HG02571 (cell line): ENCODE measurements at regions not wholly inside any gene's neighbourhood (a gene's known extent, or its start where the extent isn't known, plus 50 kb on each side); places are given as distances from the start of the nearest gene placed in this dataset.

Experiments used
- ATAC-seq: cut with Tn5 transposase; IDR thresholded peaks from one replicate; pipeline ENCODE4 v1.9.1; 2021; ENCODE audit warnings: mild to moderate bottlenecking, moderate library complexity; ENCODE audit not compliant: unreplicated experiment

DNA sequence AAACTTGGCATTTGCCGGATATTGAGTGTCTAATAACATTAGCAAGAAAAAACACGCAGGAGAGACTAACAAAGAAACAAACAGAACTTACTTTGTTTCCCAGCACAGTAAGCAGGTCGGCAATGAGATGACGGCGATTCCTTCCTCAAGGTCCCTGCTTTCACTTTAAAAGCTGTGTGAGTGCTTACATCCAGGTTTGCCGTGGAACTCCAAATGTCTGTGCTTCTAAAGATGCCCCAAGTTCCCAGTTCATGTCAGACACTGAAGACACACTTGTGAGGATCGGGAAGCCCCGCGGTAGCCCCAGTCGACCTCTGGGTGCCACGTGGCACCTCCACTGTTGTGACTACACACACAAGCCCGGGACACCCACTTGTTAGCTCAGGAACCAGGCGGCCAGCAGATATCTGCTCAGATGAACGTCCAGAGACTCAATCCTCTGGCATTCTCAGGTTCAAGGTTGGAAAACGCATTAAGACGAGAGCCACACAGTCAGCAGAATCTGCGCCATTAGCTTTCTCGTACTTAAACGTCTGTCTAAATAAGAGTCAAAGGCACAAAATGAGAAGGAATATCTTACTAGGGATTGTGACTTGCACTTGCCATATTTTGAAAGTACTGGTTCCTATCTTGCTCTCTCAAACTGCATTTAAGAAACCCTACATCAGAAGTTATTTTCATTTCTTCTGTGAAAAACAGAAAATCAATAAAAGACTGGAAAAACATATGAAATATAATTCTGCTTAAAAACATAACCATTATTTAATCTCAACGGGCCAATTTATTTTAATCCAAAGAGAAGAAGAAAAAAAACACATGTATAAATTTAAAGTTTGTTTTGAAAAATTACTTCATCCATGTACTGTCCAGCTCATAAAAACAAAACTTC is 207.6 kb upstream of the KLF14 start:
- ATAC-seq, result no peak

GRCh38 chr7:130942211-130942964 is 208.4 kb upstream of the KLF14 start:
- ATAC-seq, result no peak

- ATAC-seq, result no peak
These were observed 209.4 kb upstream of the KLF14 start for GRCh38 chr7:130943336-130943901.

DNA sequence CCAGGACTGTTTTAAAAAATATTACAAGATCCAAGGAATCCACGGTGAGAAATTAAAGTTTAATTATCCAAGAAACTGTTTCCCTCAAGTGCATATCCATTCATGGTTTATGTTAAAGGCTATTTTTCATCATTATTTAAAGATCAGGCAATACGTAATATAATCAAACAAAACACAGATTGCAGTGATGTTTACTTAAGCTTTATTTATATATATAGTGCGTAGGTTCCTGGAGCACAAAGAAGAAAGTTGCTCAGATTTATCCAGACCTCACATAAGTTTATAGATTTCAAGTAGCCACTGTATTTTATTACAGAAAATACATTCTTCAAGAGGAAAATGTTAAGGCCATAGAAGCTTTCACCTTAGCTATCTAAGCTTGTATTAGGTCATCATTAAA is 210.0 kb upstream of the KLF14 start:
- ATAC-seq, result no peak

- ATAC-seq, result no peak
These were observed 211.0 kb upstream of the KLF14 start for GRCh38 chr7:130944997-130945396.

DNA sequence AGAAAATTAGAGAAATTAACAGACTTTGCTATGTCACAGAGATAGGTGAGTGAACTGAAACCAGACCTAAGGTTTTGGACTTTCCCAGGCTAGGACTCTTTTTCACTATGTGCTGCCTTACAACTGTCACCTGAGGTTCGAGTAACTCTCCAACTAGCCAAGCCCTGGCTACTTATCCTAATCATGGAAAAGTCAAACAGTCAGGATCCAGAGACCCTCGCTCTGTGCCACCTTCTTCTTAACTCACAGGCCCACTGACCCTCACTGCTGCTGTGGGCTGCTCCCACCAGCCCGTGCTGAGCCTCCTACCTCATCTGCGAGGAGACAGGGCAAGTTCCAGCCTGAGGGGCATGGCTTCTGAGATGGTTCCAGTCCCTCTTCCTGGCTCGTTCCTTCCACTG is 211.4 kb upstream of the KLF14 start:
- ATAC-seq, result no peak

- ATAC-seq, result no peak
These were observed 212.1 kb upstream of the KLF14 start for GRCh38 chr7:130946114-130946513.

DNA sequence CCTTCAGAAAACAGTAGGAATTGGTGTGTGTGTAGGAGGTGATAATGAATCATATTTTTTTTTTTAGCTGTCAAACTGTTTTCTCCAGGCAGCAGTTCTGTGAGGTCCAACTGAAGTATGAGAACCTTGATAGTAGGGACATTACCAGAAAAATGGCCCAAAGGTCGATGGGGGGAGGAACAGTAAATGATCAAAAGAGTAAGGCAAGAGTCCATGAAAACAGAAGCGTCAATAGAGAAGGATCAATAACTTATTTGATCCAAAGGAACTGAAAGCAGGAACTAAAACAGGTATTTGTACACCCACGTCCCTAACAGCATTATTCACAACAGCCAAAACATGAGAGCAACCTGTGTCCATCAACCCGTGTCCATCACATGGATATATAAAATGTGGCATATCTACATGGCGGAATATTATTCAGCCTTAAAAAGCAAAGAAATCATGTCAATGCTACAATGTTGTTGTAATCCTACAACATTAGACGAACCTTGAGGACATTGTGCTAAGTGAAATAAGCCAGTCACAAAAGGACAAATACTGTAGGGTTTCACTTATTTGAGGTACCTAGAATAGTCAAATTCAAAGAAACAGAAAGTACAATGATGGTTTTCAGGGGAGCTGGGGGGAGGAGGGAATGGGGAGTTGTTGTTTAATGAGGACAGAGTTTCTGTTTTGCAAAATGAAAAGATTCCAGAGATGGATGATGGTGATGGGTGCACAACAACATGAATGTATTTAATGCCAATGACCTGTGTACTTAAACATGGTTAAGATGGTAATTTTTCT is 214.0 kb upstream of the KLF14 start:
- ATAC-seq, result no peak

GRCh38 chr7:130948822-130949221 is 214.8 kb upstream of the KLF14 start:
- no peak for ATAC-seq

- ATAC-seq, result no peak
These were observed 215.5 kb upstream of the KLF14 start for GRCh38 chr7:130949550-130949949.

DNA sequence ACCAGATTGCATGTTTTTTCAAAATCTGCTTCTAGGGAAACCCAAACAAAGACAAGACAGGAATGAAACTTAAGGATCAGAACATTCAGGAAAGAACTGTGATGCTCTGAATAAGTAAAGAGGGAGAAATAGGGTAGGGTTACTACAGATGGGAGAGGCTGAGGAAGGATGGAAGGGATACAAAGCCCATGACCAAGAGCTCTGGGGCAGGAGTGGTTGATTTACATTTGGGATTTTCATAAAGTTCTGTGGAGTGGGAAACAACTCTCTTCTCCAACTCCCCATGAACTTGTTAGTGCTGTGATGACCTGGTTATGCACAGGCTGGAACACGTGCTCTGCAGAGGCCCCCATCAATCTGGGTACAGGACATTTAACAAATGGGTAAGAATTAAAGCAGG is 216.0 kb upstream of the KLF14 start:
- no peak for ATAC-seq

GRCh38 chr7:130950741-130951140 is 216.7 kb upstream of the KLF14 start:
- ATAC-seq, result no peak

GRCh38 chr7:130951303-130951975 is 217.4 kb upstream of the KLF14 start:
- ATAC-seq, result no peak

GRCh38 chr7:130951976-130952876 is 218.2 kb upstream of the KLF14 start:
- ATAC-seq, result no peak

DNA sequence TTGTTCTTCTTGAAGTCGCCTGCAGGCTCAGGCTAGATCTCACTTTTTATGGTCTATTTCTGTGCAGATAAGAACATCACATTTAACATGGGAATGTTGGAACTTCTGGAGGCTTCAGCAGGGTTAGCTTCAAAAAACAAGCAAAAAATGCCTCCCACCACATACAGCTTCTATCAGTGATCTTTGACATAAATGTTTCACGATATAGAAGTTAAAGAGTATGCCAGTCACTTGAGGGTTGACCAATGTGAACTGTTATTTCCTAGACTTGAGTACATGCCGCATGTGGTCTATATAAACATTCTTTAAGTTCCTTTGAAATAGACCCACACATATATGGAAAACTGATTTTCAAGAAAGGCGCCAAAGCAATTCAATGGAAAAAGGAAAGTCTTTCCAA is 219.2 kb upstream of the KLF14 start:
- ATAC-seq, result no peak

DNA sequence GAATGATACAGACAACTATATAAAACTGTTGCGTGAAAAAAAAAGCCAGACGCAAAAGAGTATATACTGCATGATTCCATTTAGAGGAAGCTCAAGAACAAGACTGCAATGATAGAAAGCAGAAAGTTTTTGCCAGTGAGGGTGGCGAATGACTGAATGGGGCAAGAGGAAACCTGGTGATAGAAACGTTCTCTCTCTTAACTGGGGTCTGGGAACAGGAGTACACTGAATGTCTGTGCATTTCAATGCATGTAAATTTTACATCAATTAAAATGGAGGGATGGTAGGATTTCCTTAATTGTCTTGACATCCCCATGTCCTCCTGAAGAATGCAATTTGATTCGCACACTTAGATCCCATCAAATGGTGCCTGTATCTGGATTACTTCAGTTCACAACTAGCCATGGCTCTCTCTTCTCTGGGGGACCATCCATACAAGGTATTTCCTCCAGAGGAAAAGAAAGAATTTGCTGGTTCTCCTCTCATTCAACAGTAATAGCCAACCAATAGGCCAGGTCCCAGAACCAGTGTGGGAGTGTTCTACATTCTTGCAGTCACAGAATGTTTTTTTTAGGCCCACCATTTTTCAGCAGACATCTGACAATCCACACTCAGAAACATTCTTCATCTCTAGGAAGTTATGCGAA is 221.0 kb upstream of the KLF14 start:
- no peak for ATAC-seq

- ATAC-seq, result no peak
These were observed 221.5 kb upstream of the KLF14 start for GRCh38 chr7:130955565-130955919.

DNA sequence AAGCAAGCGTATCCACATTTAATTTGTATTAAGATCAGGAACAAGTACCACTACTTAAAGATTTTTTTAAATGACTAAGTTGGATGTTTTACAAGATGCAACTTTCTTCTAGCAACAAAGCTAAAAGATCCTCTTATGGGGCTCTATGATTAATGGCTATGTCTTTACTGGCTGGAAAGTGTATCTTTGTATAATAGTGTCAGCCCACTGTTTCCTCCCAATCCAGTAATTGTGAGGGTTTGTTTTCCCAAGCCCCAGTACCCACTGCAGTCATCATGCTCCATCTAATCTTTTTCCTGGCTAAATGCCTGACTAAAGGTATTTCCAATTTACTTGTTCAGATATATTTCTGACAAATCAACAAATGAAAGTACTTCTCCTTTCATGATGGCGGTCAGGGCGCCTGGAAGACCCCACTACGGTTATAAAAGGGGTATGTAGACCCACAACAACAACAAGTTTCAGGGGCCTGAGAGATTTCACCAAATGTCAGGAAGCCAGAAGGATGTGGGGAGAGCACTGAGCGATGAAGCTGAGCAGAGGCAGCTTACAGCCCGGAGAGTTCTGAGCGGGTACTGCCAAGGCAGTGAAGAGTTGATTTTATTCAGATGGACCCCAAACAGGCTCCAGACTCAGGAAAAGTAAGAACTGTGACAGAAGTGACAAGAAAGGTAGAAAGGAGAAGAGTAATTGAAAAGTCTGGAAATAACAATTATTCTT is 222.6 kb upstream of the KLF14 start:
- ATAC-seq, result no peak

DNA sequence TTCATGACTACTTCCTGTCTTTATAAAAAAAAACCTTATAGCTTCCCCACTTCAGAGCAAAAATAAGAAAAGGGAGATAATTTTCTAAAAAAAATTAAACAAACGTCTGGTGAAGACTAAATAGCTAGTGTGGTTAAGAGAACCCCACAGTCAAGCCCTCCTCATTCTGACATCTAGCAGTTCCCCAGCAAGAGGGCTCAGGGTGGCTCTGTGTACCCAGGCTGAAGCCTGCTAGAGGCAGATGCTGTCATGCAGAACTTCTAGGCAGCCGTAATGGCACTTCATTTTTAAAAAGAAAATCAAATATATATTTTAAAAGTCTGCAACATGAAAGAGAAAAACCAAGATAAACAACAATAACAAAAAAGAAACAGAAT is 223.1 kb upstream of the KLF14 start:
- ATAC-seq, result no peak
